GM21390 (cell line): ENCODE measurements at regions not wholly inside any gene's neighbourhood (a gene's known extent, or its start where the extent isn't known, plus 50 kb on each side); places are given as distances from the start of the nearest gene placed in this dataset.
"Not testable (repeated sequence)": the region's sequence is repeated elsewhere in the genome, so short reads cannot be mapped to it uniquely, and the experiment has no call there.

Experiments
- ATAC-seq: cut with Tn5 transposase; IDR thresholded peaks from one replicate; pipeline ENCODE4 v1.9.1; 2021; ENCODE audit not compliant: unreplicated experiment

- ATAC-seq, result no peak
These were observed 466.3 kb downstream of the GUCY1A2 start for GRCh38 chr11:106551744-106552673.

- ATAC-seq, result no peak
These were observed 465.5 kb downstream of the GUCY1A2 start for GRCh38 chr11:106552694-106553203.

DNA sequence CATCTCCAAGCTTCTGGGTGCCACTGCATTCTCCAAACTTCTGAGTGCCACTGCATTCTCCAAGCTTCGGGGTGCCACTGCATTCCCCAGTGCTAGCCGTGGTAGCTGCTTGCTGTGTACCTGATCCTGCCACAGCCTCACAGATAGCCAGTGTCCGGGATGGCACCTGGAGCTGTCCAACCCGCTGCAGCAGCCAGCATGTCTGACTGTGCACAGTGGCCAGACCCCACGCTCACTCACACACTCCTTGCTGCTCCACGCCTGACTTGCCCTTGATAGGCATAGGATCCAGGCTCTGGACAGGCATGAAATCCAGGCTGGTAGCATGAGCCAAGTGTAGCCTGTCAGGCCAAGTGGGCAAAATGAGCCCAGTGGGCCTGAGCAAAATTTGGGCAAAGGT, 465.0 kb downstream of the GUCY1A2 start:
- ATAC-seq, result no peak

GRCh38 chr11:106555566-106556250, 462.6 kb downstream of the GUCY1A2 start:
- not testable (repeated sequence) for ATAC-seq

DNA sequence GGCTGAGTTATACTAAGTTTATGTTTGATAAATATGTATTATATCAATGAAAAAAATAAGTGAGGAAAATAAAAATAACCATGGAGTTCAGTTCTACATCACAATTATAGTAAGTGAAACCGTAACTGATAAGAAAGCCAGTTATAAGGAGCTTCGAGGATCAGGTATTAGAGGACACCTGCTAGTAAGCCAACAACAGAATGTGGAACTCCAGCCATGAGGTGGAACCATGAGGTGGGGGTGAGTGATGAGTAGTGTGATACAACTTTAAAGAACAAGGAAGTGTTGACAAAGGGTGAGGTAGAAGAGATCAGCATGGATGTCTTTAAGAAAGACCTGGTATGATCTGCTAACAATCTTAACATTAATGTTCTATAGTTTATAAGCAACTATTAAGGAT, 452.9 kb downstream of the GUCY1A2 start:
- ATAC-seq, result no peak

- ATAC-seq, result no peak
These were observed 449.6 kb downstream of the GUCY1A2 start for GRCh38 chr11:106568632-106569031.

- not testable (repeated sequence) for ATAC-seq
These were observed 440.9 kb downstream of the GUCY1A2 start for GRCh38 chr11:106577384-106577783.

- no peak for ATAC-seq
These were observed 436.9 kb downstream of the GUCY1A2 start for GRCh38 chr11:106581399-106581798.

- no peak for ATAC-seq
These were observed 433.2 kb downstream of the GUCY1A2 start for GRCh38 chr11:106585061-106585460.

DNA sequence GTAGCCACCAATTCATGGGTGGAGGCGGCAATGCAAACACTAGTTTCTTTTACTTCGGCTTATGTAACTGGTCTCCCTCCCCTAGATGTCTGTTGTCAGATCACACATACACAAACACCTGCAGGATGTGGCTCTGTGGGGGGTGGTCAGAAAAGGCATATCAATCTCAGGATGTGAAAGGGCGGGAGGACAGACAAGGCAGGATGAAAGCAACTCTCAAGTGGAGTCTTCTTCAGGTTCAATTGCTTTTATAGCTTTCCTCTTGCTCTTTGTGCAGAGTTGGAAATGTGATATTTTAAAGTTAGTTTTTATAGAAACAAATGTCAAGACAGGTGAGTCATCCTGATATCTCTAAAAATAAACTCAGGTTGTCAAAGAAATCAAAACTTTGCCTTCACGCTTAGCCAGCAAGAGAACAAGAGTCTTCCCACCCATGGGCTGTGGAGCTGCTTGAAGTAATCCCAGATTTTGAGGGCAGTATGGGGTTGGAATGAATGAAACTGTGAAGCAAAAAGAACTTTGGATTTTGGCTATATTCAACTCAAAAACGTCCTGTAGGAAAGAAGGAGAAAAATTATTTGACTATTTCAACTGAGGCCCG, 423.4 kb downstream of the GUCY1A2 start:
- ATAC-seq, result no peak

DNA sequence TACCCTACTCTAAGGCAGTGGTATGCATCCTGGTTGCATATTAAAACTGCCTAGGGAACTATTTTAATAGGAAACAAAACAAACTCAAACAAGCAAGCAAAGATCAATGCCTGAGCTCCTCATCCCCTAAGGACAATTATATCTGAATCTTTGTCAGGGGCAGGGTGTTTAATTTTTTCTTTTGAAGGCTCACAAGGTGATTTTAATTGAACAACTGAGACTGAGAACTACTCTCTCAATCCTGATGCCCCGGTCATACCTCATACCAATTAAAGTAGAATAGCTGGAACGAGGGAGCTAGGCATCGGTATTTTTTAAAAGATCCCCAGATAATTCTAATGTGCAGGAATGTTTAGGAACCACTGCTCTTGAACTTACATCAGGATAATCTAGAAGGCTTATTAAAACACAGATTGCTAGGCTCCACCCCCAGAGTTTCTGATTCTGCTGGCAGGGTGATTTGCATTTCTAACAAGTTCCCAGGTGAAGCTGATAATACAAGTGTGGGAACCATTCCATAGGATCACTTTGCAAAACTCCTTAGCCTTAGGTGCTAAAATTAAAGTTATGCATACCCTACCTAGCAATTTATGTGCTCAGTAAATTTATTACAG, 416.5 kb downstream of the GUCY1A2 start:
- no peak for ATAC-seq

DNA sequence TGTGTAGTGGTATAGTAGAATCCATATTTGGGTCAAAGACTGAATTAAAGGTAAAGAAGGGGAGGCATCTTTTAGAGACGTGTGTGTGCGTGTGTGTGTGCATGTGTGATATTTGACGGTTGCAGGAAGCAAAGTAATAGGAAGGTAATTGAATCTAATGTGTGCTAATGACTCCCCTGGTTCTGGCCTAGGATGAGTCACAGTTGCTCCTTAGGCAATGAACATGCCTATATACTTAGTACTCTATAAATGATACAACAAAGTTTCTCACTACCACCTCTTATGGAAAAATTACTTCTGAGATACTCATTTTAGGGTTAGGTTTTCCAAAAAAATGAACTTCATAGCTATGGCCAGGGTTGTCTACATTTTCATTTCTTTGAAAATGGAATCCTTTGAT, 409.6 kb downstream of the GUCY1A2 start:
- ATAC-seq, result no peak

GRCh38 chr11:106614262-106614661, 404.0 kb downstream of the GUCY1A2 start:
- no peak for ATAC-seq

GRCh38 chr11:106619320-106619990, 398.8 kb downstream of the GUCY1A2 start:
- no peak for ATAC-seq

DNA sequence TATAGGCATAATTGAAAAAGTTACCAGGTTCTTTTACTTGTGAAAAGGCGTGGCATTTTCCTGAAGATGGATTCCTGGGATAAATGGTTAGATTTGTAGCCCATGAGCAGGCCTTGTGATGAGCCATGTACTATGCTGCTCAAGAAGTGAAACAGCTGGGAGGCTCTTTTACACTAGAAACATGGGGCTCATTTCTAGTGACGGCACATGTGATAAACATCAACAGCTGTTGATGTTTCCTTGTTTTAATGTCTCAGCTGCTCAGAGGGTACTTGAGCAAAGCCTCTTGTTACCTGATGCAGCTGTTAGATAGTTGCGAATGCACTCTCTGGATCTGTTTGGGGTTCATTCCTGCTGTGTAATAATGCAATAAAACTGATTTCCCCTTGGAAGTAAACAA, 396.8 kb downstream of the GUCY1A2 start:
- no peak for ATAC-seq
